Caco-2 (cell line): ENCODE measurements at regions not wholly inside any gene's neighbourhood (a gene's known extent, or its start where the extent isn't known, plus 50 kb on each side); places are given as distances from the start of the nearest gene placed in this dataset.

ENCODE experiments used
- BruUV-seq: library from RNA; stranded (reverse); fragments of 400-500 nt; replicated peaks from 2 replicates; lab custom pipeline; 2021; lab: Mats Ljungman, UMichigan
- CTCF ChIA-PET: fragments of 300-600 bp; sonication (Branson Sonifier 250); formaldehyde crosslinking; loops from one replicate; lab custom pipeline; 2022; ENCODE audit warnings: antibody characterized with exemption; lab: Charles Lee
- POLR2A ChIA-PET: fragments of 300-600 bp; sonication (Branson Sonifier 250); formaldehyde crosslinking; loops from one replicate; lab custom pipeline; 2022; ENCODE audit warnings: antibody characterized with exemption; lab: Charles Lee
- DNase-seq, 2 experiments: peaks; one replicate each; pipeline versions ENCODE4 v3.0.0 to v3.0.0-alpha.2; 2020 to 2022
- H3K27me3 ChIP-seq: replicated peaks from 2 replicates; pipeline ENCODE4 v1.6.0; 2011; ENCODE audit warnings: low read length; ENCODE audit not compliant: control insufficient read depth, insufficient read depth
- H3K36me3 ChIP-seq: 2 replicates; pipeline ENCODE4 v1.5.1; 2011; ENCODE audit warnings: low read length; ENCODE audit not compliant: control insufficient read depth, insufficient read depth
- H3K4me1 ChIP-seq: fragments of 250-450 bp; sonication (Bioruptor Pico); 2 replicates; pipeline ENCODE4 v1.5.1; 2020; ENCODE audit warnings: mild to moderate bottlenecking
- H3K4me3 ChIP-seq: 2 replicates; pipeline ENCODE4 v1.5.1; 2011; ENCODE audit warnings: low read depth, mild to moderate bottlenecking, control low read depth, low read length
- H3K9me3 ChIP-seq: fragments of 250-450 bp; sonication (Bioruptor Pico); 2 replicates; pipeline ENCODE4 v1.5.1; 2020; ENCODE audit warnings: mild to moderate bottlenecking, moderate library complexity
- H3K27ac Mint-ChIP-seq: one replicate; pipeline ENCODE4 v1.8.0; 2022; ENCODE audit warnings: mixed read lengths; ENCODE audit not compliant: unreplicated experiment
- H3K27me3 Mint-ChIP-seq: one replicate; pipeline ENCODE4 v1.8.0; 2022; ENCODE audit warnings: mixed read lengths; ENCODE audit not compliant: insufficient read depth, unreplicated experiment
- H3K36me3 Mint-ChIP-seq: one replicate; pipeline ENCODE4 v1.8.0; 2022; ENCODE audit warnings: mild to moderate bottlenecking, mixed read lengths; ENCODE audit not compliant: insufficient read depth, unreplicated experiment
- H3K4me1 Mint-ChIP-seq: one replicate; pipeline ENCODE4 v1.8.0; 2022; ENCODE audit warnings: low read depth, mixed read lengths; ENCODE audit not compliant: unreplicated experiment
- H3K4me3 Mint-ChIP-seq: one replicate; pipeline ENCODE4 v1.8.0; 2022; ENCODE audit warnings: mild to moderate bottlenecking, moderate library complexity, mixed read lengths; ENCODE audit not compliant: unreplicated experiment
- H3K9me3 Mint-ChIP-seq: one replicate; pipeline ENCODE4 v1.8.0; 2022; ENCODE audit warnings: mixed read lengths; ENCODE audit not compliant: unreplicated experiment
- intact Hi-C: fragments of 100-400 bp; cut with micrococcal nuclease; formaldehyde crosslinking; loops from one replicate; pipeline ENCODE4 v1.10.0; 2022; ENCODE audit not compliant: unreplicated experiment
- TF ChIP-seq, protein P1 (sequence below), 2 experiments: fragments of 200-600 bp in 1 of 2; IDR thresholded peaks; 1 replicate in 1 of 2; 2 replicates in 1 of 2; pipeline versions ENCODE4 v1.5.1 to v1.8.0; 2011 to 2022; ENCODE audit warnings: antibody characterized with exemption in 1 of 2, control low read depth in 1 of 2, inconsistent platforms in 1 of 2, low read depth in 1 of 2, low read length in 1 of 2, mild to moderate bottlenecking in 1 of 2, moderate library complexity in 1 of 2; ENCODE audit not compliant: insufficient read depth in 1 of 2, severe bottlenecking in 1 of 2, unreplicated experiment in 1 of 2

DNA sequence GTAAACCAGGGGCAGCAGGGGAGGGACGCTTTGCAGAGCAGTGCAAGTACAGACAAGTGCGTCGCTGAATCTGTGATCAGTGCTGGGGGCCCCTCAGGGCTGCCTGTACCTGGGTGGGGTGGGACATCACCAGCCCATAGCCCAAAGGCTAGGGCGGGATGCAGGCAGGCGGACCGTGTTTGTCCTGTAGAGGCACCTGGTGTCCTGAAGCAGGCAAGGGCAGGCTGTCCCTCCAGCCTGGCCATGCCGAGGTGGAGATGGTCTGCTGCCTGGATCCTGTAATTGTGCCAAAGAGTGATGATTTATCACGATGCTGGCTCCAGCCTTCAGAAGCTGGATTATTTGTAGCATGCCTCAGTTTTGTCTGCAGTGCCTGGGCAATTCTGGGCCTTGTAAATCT, 137.9 kb upstream of the GSE1 start:
- H3K9me3 Mint-ChIP-seq, result no peaks in the 10 kb centered on the region
- Histone ChIP-seq H3K4me1 (peaks cover 22% of the 10 kb centered on the region), H3K9me3 (no peaks in the 10 kb centered on the region), H3K36me3 (no peaks in the 10 kb centered on the region), H3K4me3 (no peak overlapping the region), H3K27me3 (no peaks in the 10 kb centered on the region)
- TF ChIP-seq, protein P1, sequence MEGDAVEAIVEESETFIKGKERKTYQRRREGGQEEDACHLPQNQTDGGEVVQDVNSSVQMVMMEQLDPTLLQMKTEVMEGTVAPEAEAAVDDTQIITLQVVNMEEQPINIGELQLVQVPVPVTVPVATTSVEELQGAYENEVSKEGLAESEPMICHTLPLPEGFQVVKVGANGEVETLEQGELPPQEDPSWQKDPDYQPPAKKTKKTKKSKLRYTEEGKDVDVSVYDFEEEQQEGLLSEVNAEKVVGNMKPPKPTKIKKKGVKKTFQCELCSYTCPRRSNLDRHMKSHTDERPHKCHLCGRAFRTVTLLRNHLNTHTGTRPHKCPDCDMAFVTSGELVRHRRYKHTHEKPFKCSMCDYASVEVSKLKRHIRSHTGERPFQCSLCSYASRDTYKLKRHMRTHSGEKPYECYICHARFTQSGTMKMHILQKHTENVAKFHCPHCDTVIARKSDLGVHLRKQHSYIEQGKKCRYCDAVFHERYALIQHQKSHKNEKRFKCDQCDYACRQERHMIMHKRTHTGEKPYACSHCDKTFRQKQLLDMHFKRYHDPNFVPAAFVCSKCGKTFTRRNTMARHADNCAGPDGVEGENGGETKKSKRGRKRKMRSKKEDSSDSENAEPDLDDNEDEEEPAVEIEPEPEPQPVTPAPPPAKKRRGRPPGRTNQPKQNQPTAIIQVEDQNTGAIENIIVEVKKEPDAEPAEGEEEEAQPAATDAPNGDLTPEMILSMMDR (IDR thresholded peaks at IDR 0.05; ENCODE audit: insufficient read depth in 1 of 2, low read depth in 1 of 2, low read length in 1 of 2, severe bottlenecking in 1 of 2, unreplicated experiment in 1 of 2), result no peak
- POLR2A ChIA-PET, result no interaction called here
- H3K27ac Mint-ChIP-seq, result no peak overlapping the region
- peak in 1 of 2 experiments; percentile 51 for DNase-seq
- CTCF ChIA-PET, result no interaction called here
- BruUV-seq, result no TSS peak
- no peak overlapping the region for H3K4me3 Mint-ChIP-seq
- peaks cover 18% of the 10 kb centered on the region for H3K4me1 Mint-ChIP-seq
- intact Hi-C loops, result no loop called here
- H3K27me3 Mint-ChIP-seq, result no peaks in the 10 kb centered on the region
- H3K36me3 Mint-ChIP-seq, result no peaks in the 10 kb centered on the region

GRCh38 chr16:85475691-85476300, 137.3 kb upstream of the GSE1 start:
- Mint-ChIP-seq H3K4me1 (peaks cover 24% of the 10 kb centered on the region), H3K27me3 (no peaks in the 10 kb centered on the region), H3K27ac (no peak overlapping the region), H3K36me3 (no peaks in the 10 kb centered on the region), H3K4me3 (no peak overlapping the region), H3K9me3 (no peaks in the 10 kb centered on the region)
- ChIA-PET POLR2A (no interaction called here), CTCF (no interaction called here)
- TF ChIP-seq, protein P1 (IDR thresholded peaks at IDR 0.05; ENCODE audit: insufficient read depth in 1 of 2, low read depth in 1 of 2, low read length in 1 of 2, severe bottlenecking in 1 of 2, unreplicated experiment in 1 of 2), result no peak
- Histone ChIP-seq H3K27me3 (no peaks in the 10 kb centered on the region), H3K4me1 (peaks cover 24% of the 10 kb centered on the region), H3K4me3 (no peak overlapping the region), H3K36me3 (no peaks in the 10 kb centered on the region), H3K9me3 (no peaks in the 10 kb centered on the region)
- intact Hi-C loops, result no loop called here
- no TSS peak for BruUV-seq
- DNase-seq, result no peak

- intact Hi-C loops, result no loop called here
- Histone ChIP-seq H3K4me3 (no peak overlapping the region), H3K9me3 (no peaks in the 10 kb centered on the region), H3K27me3 (no peaks in the 10 kb centered on the region), H3K36me3 (no peaks in the 10 kb centered on the region), H3K4me1 (peaks cover 24% of the 10 kb centered on the region)
- Mint-ChIP-seq H3K27ac (no peak overlapping the region), H3K4me3 (no peak overlapping the region), H3K36me3 (no peaks in the 10 kb centered on the region), H3K4me1 (peaks cover 29% of the 10 kb centered on the region), H3K27me3 (no peaks in the 10 kb centered on the region), H3K9me3 (no peaks in the 10 kb centered on the region)
- ChIA-PET CTCF (interaction anchor here (0.6 to 1.0 kb wide), 2 partner anchors 54 to 115 kb away, joined by 3 to 6 read pairs; no protein-coding TSS in a partner anchor), POLR2A (no interaction called here)
- DNase-seq, result no peak
- TF ChIP-seq, protein P1 (IDR thresholded peaks at IDR 0.05; ENCODE audit: insufficient read depth in 1 of 2, low read depth in 1 of 2, low read length in 1 of 2, severe bottlenecking in 1 of 2, unreplicated experiment in 1 of 2), result no peak
- no TSS peak for BruUV-seq
These were observed 136.7 kb upstream of the GSE1 start for GRCh38 chr16:85476389-85476788.
